DOHH2 (cell line): ENCODE measurements at regions not wholly inside any gene's neighbourhood (a gene's known extent, or its start where the extent isn't known, plus 50 kb on each side); places are given as distances from the start of the nearest gene placed in this dataset.

ENCODE experiments used
- EZH2phosphoT487 ChIP-seq: fragments of 200-600 bp; sonication (generic); IDR thresholded peaks from 2 replicates; pipeline ENCODE4 v1.6.1; 2017; ENCODE audit warnings: borderline replicate concordance, mild to moderate bottlenecking, antibody characterized with exemption, low read length, moderate library complexity, mixed read lengths
- TF ChIP-seq, protein P1 (sequence below): fragments of 200-600 bp; sonication (generic); IDR thresholded peaks from one replicate; pipeline ENCODE4 v1.5.1; 2014; ENCODE audit warnings: antibody characterized with exemption, mild to moderate bottlenecking, low read depth, low read length; ENCODE audit not compliant: poor library complexity, severe bottlenecking

DNA sequence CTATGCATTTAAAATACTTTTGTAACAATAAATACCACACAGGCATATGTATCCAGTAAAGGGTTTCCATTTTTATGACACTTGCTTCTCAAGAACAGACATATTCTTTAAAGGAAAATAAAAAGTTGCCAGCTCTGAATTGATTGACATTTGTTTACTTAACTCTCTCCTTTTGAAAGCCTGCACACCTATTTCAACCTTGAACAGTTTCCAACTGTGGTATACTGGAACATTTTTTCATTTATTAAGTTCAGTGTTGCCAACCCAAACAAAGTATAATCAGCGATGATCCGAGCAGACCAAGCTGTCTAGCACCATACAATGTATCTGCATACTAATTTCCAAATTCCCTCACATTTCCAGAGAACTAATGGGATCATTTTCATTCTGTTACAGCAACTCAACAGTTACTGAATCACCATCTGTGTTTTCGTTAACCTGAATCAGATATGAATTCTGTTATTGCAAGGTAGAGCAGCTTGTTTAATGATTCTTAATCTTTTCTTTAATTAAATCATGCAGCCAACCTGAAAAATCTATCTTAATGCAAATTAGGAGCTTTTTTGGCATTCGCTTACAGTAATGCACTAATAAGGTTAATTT, 725.5 kb upstream of the ZEB2 start:
- TF ChIP-seq, protein P1, sequence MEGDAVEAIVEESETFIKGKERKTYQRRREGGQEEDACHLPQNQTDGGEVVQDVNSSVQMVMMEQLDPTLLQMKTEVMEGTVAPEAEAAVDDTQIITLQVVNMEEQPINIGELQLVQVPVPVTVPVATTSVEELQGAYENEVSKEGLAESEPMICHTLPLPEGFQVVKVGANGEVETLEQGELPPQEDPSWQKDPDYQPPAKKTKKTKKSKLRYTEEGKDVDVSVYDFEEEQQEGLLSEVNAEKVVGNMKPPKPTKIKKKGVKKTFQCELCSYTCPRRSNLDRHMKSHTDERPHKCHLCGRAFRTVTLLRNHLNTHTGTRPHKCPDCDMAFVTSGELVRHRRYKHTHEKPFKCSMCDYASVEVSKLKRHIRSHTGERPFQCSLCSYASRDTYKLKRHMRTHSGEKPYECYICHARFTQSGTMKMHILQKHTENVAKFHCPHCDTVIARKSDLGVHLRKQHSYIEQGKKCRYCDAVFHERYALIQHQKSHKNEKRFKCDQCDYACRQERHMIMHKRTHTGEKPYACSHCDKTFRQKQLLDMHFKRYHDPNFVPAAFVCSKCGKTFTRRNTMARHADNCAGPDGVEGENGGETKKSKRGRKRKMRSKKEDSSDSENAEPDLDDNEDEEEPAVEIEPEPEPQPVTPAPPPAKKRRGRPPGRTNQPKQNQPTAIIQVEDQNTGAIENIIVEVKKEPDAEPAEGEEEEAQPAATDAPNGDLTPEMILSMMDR: no peak
- TF ChIP-seq EZH2phosphoT487: no peak
